Suprapubic skin (tissue), 3 donors: ENCODE measurements at regions not wholly inside any gene's neighbourhood (a gene's known extent, or its start where the extent isn't known, plus 50 kb on each side); places are given as distances from the start of the nearest gene placed in this dataset.

Experiments used
- CTCF ChIP-seq, 2 donors: fragments of 200-600 bp in 1 of 2; fragments of 450-650 bp in 1 of 2; sonication (generic) in 1 of 2; IDR thresholded peaks; one replicate each; pipeline ENCODE4 v1.5.1; 2016 to 2019; ENCODE audit warnings: antibody characterized with exemption in 2 of 2, mild to moderate bottlenecking in 1 of 2, moderate library complexity in 1 of 2
- POLR2AphosphoS5 ChIP-seq, 3 donors: sonication (generic); formaldehyde crosslinking; IDR thresholded peaks; one replicate each; pipeline ENCODE4 v1.6.1; 2017; ENCODE audit warnings: antibody characterized with exemption in 3 of 3

- TF ChIP-seq CTCF (IDR thresholded peaks at IDR 0.05) (no peak), POLR2AphosphoS5 (IDR thresholded peaks at IDR 0.05) (no peak)
Measured at GRCh38 chrX:39226251-39226650, 425.0 kb downstream of the MID1IP1 start.
